ENCODE measurements at regions not wholly inside any gene's neighbourhood (a gene's known extent, or its start where the extent isn't known, plus 50 kb on each side); places are given as distances from the start of the nearest gene placed in this dataset.

DNA sequence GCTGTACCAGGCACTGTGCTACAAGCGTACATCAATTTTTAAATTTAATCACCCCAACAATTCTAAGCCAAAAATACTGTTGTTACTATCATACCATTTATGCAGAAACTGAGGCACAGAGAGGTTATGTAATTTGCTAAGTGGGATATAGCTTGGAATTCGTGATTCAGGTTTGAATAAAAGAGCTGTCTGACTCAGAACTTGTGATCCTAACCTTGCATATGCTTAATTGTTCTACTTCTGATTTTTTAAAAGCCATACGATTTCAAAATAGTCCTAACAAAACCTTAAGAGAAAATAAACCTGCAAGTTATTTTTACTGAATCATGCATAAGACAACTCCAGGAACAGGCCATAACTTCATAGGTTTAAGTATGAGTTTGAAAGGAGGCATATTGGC lies 498.0 kb upstream of the CFAP20DC start:
- Mint-ChIP-seq H3K9me3 (no peaks in the 10 kb centered on the region), H3K4me3 (no peak overlapping the region), H3K27me3 (ENCODE audit: low read depth) (no peaks in the 10 kb centered on the region), H3K27ac (no peak overlapping the region), H3K36me3 (ENCODE audit: low read depth) (no peaks in the 10 kb centered on the region), H3K4me1 (peaks cover 32% of the 10 kb centered on the region)
- TF ChIP-seq CTCF (IDR thresholded peaks at IDR 0.05; ENCODE audit: unreplicated experiment in 3 of 3): no peak

- no peak overlapping the region for H3K4me3 Mint-ChIP-seq
- no peak for TF ChIP-seq CTCF (IDR thresholded peaks at IDR 0.05; ENCODE audit: unreplicated experiment in 3 of 3)
- peaks cover 22% of the 10 kb centered on the region for H3K4me1 Mint-ChIP-seq
Observed at GRCh38 chr3:59546522-59546921, 496.7 kb upstream of the CFAP20DC start.

DNA sequence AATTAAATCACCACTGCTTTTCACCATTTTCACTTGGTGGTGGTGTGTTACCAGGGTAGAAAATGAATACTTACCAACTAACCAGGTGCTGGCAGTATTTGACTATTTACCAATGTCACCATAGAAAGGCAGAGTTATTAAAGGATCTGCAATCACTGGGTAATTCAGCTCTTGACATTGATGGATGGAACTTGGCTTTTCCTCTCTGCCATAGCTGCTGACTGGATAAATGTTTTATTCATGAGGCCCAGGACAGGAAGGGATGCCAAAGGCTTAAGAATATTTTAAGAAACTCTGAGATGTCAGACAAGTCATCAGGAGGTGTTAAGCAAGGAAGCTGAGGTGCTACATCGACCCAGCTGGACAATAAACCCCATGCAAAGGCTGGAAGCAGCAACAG lies 495.5 kb upstream of the CFAP20DC start:
- Mint-ChIP-seq H3K9me3 (no peaks in the 10 kb centered on the region), H3K27ac (no peak overlapping the region), H3K4me1 (peaks cover 20% of the 10 kb centered on the region), H3K36me3 (ENCODE audit: low read depth) (no peaks in the 10 kb centered on the region), H3K4me3 (no peak overlapping the region), H3K27me3 (ENCODE audit: low read depth) (peaks cover 5% of the 10 kb centered on the region)
- no peak for TF ChIP-seq CTCF (IDR thresholded peaks at IDR 0.05; ENCODE audit: unreplicated experiment in 3 of 3)

More at GRCh38 chr3:59546522-59546921, 496.7 kb upstream of the CFAP20DC start:
- no peaks in the 10 kb centered on the region for H3K27me3 Mint-ChIP-seq (ENCODE audit: low read depth)
- no peak overlapping the region for H3K27ac Mint-ChIP-seq
- H3K36me3 Mint-ChIP-seq (ENCODE audit: low read depth): no peaks in the 10 kb centered on the region
- H3K9me3 Mint-ChIP-seq: no peaks in the 10 kb centered on the region

GRCh38 chr3:59542276-59542675 lies 492.5 kb upstream of the CFAP20DC start:
- peaks cover 4% of the 10 kb centered on the region for H3K4me1 Mint-ChIP-seq
- no peak overlapping the region for H3K27ac Mint-ChIP-seq
- no peaks in the 10 kb centered on the region for H3K9me3 Mint-ChIP-seq
- H3K36me3 Mint-ChIP-seq (ENCODE audit: low read depth): no peaks in the 10 kb centered on the region
- no peak overlapping the region for H3K4me3 Mint-ChIP-seq
- peaks cover 5% of the 10 kb centered on the region for H3K27me3 Mint-ChIP-seq (ENCODE audit: low read depth)
- TF ChIP-seq CTCF (IDR thresholded peaks at IDR 0.05; ENCODE audit: unreplicated experiment in 3 of 3): no peak

- H3K4me1 Mint-ChIP-seq: peaks cover 4% of the 10 kb centered on the region
- H3K36me3 Mint-ChIP-seq (ENCODE audit: low read depth): no peaks in the 10 kb centered on the region
- TF ChIP-seq CTCF (IDR thresholded peaks at IDR 0.05; ENCODE audit: unreplicated experiment in 3 of 3): no peak
- H3K27me3 Mint-ChIP-seq (ENCODE audit: low read depth): peaks cover 5% of the 10 kb centered on the region
- H3K27ac Mint-ChIP-seq: no peak overlapping the region
- no peaks in the 10 kb centered on the region for H3K9me3 Mint-ChIP-seq
- H3K4me3 Mint-ChIP-seq: no peak overlapping the region
Observed at GRCh38 chr3:59540696-59541095, 490.9 kb upstream of the CFAP20DC start.

GRCh38 chr3:59540241-59540640 lies 490.4 kb upstream of the CFAP20DC start:
- Mint-ChIP-seq H3K4me3 (no peak overlapping the region), H3K27ac (no peak overlapping the region), H3K27me3 (ENCODE audit: low read depth) (peaks cover 5% of the 10 kb centered on the region), H3K4me1 (peaks cover 4% of the 10 kb centered on the region), H3K9me3 (no peaks in the 10 kb centered on the region), H3K36me3 (ENCODE audit: low read depth) (no peaks in the 10 kb centered on the region)
- no peak for TF ChIP-seq CTCF (IDR thresholded peaks at IDR 0.05; ENCODE audit: unreplicated experiment in 3 of 3)

All from nephron (organoid).